ENCODE measurements at regions not wholly inside any gene's neighbourhood (a gene's known extent, or its start where the extent isn't known, plus 50 kb on each side); places are given as distances from the start of the nearest gene placed in this dataset.

DNA sequence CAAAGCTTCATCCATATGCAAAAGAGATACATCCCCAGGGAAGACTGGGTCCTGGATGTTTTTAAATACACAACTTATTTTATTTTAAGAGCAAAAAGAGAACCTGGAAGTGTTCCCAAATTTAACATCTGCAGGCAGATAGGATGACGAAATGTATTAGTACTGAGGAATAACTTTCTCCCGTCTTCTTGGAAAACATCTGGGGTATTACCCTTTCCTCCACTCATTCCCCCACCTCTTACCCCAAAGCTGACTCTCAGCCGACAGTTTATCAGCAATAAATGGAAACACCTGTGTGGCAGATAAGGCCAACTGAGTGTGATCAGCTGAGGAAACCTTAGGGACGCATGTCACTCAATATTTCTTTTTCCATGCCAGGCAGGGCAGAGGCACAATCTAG, 435.6 kb upstream of the NPVF start:
- H3K9me3 ChIP-seq (ENCODE audit: control insufficient read depth in 1 of 2, insufficient read depth in 1 of 2, low read depth in 1 of 2, low read length in 2 of 2) = no peaks in the 10 kb centered on the region
- H3K4me2 ChIP-seq (ENCODE audit: low read length) = no peak overlapping the region
- BruUV-seq (replicated peaks) = no TSS peak
- no peak overlapping the region for H2AFZ ChIP-seq (ENCODE audit: low read depth, low read length, poor library complexity, severe bottlenecking)
- no peaks in the 10 kb centered on the region for H3K9me2 ChIP-seq (ENCODE audit: insufficient read depth)
- no peaks in the 10 kb centered on the region for H3K4me1 ChIP-seq (ENCODE audit: control insufficient read depth in 1 of 2, insufficient read depth in 2 of 2, low read length in 2 of 2)
- ATAC-seq (no peak), DNase-seq (ENCODE audit: low read depth, low spot score) (no peak)
- no peak overlapping the region for H3K27ac ChIP-seq (ENCODE audit: low read depth, low read length)
- no peak overlapping the region for H3K4me3 ChIP-seq (replicated peaks in 1 of 2; ENCODE audit: low read depth in 1 of 2, low read length in 2 of 2)
- intact Hi-C loops (cut with micrococcal nuclease) = no loop called here
- ChIA-PET CTCF (no interaction called here), RAD21 (ENCODE audit: low non-redundant PET in 1 of 2, low total read pairs in 2 of 2, uncharacterized antibody in 2 of 2, unreplicated experiment in 2 of 2) (no interaction called here), POLR2A (no interaction called here)
- peaks cover 54% of the 10 kb centered on the region for H3K27me3 ChIP-seq (ENCODE audit: insufficient read depth, low read length)
- no peaks in the 10 kb centered on the region for H3K36me3 ChIP-seq (ENCODE audit: control insufficient read depth in 1 of 2, insufficient read depth in 2 of 2, low read length in 2 of 2)
- H3K79me2 ChIP-seq (ENCODE audit: insufficient read depth, low read length) = no peaks in the 10 kb centered on the region
- no peaks in the 10 kb centered on the region for H4K20me1 ChIP-seq (ENCODE audit: insufficient read depth)
- H3K9ac ChIP-seq (ENCODE audit: low read length) = no peak overlapping the region
- TF ChIP-seq, protein P1, sequence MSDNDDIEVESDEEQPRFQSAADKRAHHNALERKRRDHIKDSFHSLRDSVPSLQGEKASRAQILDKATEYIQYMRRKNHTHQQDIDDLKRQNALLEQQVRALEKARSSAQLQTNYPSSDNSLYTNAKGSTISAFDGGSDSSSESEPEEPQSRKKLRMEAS (IDR thresholded peaks at IDR 0.05) = no peak
- no peak for TF ChIP-seq TCF7L2 (IDR thresholded peaks at IDR 0.05; ENCODE audit: borderline replicate concordance, extremely low read depth, insufficient read depth, insufficient read length)
- TF ChIP-seq EZH2phosphoT487 (IDR thresholded peaks at IDR 0.05; ENCODE audit: borderline replicate concordance) = no peak
- TF ChIP-seq YY1 (IDR thresholded peaks at IDR 0.05; ENCODE audit: extremely low read depth, insufficient replicate concordance, low read depth, low read length) = no peak
- no peak for TF ChIP-seq RAD21 (IDR thresholded peaks at IDR 0.05; ENCODE audit: low read depth)
- TF ChIP-seq JUND (IDR thresholded peaks at IDR 0.05) = no peak
- TF ChIP-seq, protein P2, sequence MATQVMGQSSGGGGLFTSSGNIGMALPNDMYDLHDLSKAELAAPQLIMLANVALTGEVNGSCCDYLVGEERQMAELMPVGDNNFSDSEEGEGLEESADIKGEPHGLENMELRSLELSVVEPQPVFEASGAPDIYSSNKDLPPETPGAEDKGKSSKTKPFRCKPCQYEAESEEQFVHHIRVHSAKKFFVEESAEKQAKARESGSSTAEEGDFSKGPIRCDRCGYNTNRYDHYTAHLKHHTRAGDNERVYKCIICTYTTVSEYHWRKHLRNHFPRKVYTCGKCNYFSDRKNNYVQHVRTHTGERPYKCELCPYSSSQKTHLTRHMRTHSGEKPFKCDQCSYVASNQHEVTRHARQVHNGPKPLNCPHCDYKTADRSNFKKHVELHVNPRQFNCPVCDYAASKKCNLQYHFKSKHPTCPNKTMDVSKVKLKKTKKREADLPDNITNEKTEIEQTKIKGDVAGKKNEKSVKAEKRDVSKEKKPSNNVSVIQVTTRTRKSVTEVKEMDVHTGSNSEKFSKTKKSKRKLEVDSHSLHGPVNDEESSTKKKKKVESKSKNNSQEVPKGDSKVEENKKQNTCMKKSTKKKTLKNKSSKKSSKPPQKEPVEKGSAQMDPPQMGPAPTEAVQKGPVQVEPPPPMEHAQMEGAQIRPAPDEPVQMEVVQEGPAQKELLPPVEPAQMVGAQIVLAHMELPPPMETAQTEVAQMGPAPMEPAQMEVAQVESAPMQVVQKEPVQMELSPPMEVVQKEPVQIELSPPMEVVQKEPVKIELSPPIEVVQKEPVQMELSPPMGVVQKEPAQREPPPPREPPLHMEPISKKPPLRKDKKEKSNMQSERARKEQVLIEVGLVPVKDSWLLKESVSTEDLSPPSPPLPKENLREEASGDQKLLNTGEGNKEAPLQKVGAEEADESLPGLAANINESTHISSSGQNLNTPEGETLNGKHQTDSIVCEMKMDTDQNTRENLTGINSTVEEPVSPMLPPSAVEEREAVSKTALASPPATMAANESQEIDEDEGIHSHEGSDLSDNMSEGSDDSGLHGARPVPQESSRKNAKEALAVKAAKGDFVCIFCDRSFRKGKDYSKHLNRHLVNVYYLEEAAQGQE (IDR thresholded peaks at IDR 0.05; ENCODE audit: low read depth) = no peak

Data from HCT116 (cell line).